ENCODE measurements at regions not wholly inside any gene's neighbourhood (a gene's known extent, or its start where the extent isn't known, plus 50 kb on each side); places are given as distances from the start of the nearest gene placed in this dataset.

GRCh38 chr5:164336276-164336675 is 830.9 kb downstream of the MAT2B start:
- TF ChIP-seq MXI1 (conservative IDR thresholded peaks at IDR 0.05; ENCODE audit: poor library complexity, severe bottlenecking) (no peak), CTCF (IDR thresholded peaks at IDR 0.05; ENCODE audit: poor library complexity, severe bottlenecking) (no peak)
